Thyroid gland (tissue), 4 donors: ENCODE measurements at regions not wholly inside any gene's neighbourhood (a gene's known extent, or its start where the extent isn't known, plus 50 kb on each side); places are given as distances from the start of the nearest gene placed in this dataset.

ENCODE experiments used
- CTCF ChIP-seq, 6 experiments: fragments of 200-600 bp in 3 of 6; fragments of 450-650 bp in 3 of 6; sonication (generic) in 3 of 6; IDR thresholded peaks; one replicate each; pipeline ENCODE4 v1.5.1; 2016 to 2019; ENCODE audit warnings: antibody characterized with exemption in 6 of 6, mild to moderate bottlenecking in 2 of 6, inconsistent platforms in 1 of 6, moderate library complexity in 1 of 6
- POLR2A ChIP-seq, 2 donors: fragments of 450-650 bp; IDR thresholded peaks; one replicate each; pipeline ENCODE4 v1.6.1; 2017; ENCODE audit warnings: antibody characterized with exemption in 2 of 2, mild to moderate bottlenecking in 2 of 2, moderate library complexity in 1 of 2

- TF ChIP-seq CTCF (IDR thresholded peaks at IDR 0.05), result no peak
- TF ChIP-seq POLR2A (IDR thresholded peaks at IDR 0.05), result no peak
Observed at GRCh38 chr4:126916049-126916625, 716.6 kb upstream of the INTU start.
